GM12801 (cell line): ENCODE measurements at regions not wholly inside any gene's neighbourhood (a gene's known extent, or its start where the extent isn't known, plus 50 kb on each side); places are given as distances from the start of the nearest gene placed in this dataset.

Experiments used
- CTCF ChIP-seq: IDR thresholded peaks from one replicate; pipeline ENCODE4 v1.5.1; 2011; ENCODE audit warnings: control low read depth; ENCODE audit not compliant: insufficient read length; ENCODE audit errors: extremely low read depth

DNA sequence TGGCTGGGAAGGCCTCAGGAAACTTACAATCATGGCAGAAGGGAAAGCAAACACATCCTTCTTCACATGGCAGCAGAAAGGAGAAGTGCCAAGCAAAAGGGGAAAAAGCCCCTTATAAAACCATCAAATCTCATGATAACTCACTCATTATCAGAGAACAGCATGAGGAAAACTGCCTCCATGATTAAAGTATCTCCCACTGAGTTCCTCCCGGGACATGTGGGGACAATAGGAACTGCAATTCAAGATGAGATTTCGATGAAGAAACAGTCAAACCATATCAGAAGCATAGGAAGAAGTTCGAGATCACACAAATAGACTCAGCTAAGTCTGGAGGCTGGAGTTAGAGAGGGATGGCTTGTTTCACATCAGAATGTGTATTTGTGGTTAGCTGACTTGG lies 869.4 kb upstream of the PHF14 start:
- no peak for TF ChIP-seq CTCF

DNA sequence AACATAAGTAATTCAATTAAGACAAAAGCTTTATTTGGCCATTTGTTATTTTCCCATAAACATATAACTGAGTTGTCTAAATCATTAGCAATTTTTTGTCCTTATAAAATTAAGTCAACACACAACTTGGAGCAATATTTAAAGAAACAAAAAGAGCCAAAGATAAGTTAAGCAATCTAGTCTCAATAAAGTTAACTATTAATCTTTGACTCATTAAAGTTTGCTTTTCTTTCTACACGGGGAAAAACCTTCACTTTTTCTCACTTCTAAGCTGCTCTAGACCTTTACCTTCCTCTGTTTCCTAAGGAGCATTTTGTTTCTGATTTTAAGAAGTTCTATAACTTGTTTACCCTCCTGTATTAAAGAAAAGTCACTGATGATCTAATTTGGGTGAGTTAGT lies 867.1 kb upstream of the PHF14 start:
- no peak for TF ChIP-seq CTCF

DNA sequence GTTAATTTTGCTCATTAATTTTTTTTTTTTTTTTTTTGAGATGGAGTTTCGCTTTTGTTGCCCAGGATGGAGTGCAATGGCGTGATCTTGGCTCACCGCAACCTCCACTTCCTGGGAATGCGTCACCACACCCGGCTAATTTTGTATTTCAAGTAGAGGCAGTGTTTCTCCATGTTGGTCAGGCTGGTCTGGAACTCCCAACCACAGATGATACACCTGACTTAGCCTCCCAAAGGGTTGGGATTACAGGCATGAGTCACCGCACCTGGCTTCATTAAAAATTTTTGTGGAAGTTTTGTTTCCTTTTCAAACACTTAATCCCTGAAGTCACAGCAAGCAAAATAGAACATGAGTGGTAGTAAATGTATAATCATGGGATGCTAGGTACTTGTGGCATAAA lies 857.2 kb upstream of the PHF14 start:
- TF ChIP-seq CTCF = no peak

DNA sequence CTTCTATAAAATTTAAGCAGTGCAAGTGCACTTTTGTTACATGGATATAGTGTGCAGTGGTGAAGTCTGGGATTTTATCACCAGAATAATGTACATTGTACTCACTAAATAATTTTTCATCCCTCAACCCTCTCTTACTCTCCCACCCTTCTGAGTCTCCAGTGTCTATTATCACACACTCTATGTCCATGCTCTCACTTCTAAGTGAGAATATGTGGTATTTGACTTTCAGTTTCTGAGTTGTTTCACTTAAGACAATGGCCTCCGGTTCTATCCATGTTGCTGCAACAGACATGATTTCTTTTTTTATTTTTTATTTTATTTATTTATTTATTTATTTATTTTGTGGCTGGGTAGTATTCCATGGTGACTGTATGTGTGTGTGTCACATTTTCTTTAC lies 855.9 kb upstream of the PHF14 start:
- TF ChIP-seq CTCF = no peak

- TF ChIP-seq CTCF = no peak
These were observed 852.7 kb upstream of the PHF14 start for GRCh38 chr7:10120936-10121335.

- no peak for TF ChIP-seq CTCF
These were observed 852.0 kb upstream of the PHF14 start for GRCh38 chr7:10121631-10122030.

- TF ChIP-seq CTCF = no peak
These were observed 851.0 kb upstream of the PHF14 start for GRCh38 chr7:10122551-10123100.

DNA sequence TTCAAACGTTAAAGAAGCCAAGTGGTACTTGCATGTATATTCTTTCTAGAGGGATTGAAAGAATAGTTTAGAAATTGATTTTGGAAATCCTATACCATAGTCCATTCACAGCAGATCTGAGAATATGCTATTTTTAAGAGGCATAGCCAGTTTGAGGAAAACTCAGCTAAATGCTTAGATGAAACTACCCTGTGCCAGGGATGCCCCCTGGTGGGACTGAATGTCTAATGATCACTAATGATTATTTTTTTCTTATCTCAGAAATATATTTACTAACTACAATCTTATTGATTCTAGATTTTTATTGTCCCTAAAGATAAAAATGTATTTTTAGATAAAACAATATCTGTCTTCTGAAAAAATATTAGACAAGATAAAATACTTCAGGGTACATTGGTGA lies 844.9 kb upstream of the PHF14 start:
- no peak for TF ChIP-seq CTCF
